Breast epithelium (tissue), 3 donors: ENCODE measurements at regions not wholly inside any gene's neighbourhood (a gene's known extent, or its start where the extent isn't known, plus 50 kb on each side); places are given as distances from the start of the nearest gene placed in this dataset.

Source experiments
- POLR2A ChIP-seq: fragments of 450-650 bp; IDR thresholded peaks from one replicate; pipeline ENCODE4 v1.6.1; 2016; ENCODE audit warnings: antibody characterized with exemption, mild to moderate bottlenecking, moderate library complexity
- POLR2AphosphoS5 ChIP-seq, 3 donors: sonication (generic); formaldehyde crosslinking; IDR thresholded peaks; one replicate each; pipeline ENCODE4 v1.6.1; 2017; ENCODE audit warnings: antibody characterized with exemption in 3 of 3
- TF ChIP-seq, protein P1 (sequence below), 3 donors: fragments of 450-650 bp; IDR thresholded peaks; one replicate each; pipeline ENCODE4 v1.5.1; 2016 to 2017; ENCODE audit warnings: antibody characterized with exemption in 3 of 3, mild to moderate bottlenecking in 3 of 3, moderate library complexity in 3 of 3

- TF ChIP-seq, protein P1, sequence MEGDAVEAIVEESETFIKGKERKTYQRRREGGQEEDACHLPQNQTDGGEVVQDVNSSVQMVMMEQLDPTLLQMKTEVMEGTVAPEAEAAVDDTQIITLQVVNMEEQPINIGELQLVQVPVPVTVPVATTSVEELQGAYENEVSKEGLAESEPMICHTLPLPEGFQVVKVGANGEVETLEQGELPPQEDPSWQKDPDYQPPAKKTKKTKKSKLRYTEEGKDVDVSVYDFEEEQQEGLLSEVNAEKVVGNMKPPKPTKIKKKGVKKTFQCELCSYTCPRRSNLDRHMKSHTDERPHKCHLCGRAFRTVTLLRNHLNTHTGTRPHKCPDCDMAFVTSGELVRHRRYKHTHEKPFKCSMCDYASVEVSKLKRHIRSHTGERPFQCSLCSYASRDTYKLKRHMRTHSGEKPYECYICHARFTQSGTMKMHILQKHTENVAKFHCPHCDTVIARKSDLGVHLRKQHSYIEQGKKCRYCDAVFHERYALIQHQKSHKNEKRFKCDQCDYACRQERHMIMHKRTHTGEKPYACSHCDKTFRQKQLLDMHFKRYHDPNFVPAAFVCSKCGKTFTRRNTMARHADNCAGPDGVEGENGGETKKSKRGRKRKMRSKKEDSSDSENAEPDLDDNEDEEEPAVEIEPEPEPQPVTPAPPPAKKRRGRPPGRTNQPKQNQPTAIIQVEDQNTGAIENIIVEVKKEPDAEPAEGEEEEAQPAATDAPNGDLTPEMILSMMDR (IDR thresholded peaks at IDR 0.05): no peak
- TF ChIP-seq POLR2A (no peak), POLR2AphosphoS5 (IDR thresholded peaks at IDR 0.05) (no peak)
Observed at GRCh38 chr3:95934181-95934580, 880.2 kb upstream of the EPHA6 start.
